Gastroesophageal sphincter (tissue), 4 donors: ENCODE measurements at regions not wholly inside any gene's neighbourhood (a gene's known extent, or its start where the extent isn't known, plus 50 kb on each side); places are given as distances from the start of the nearest gene placed in this dataset.

Experiments
- ATAC-seq: fragments of 150-250 bp; one replicate; pipeline ENCODE4 v1.9.1; 2016; ENCODE audit warnings: mild to moderate bottlenecking, moderate library complexity
- H3K27ac ChIP-seq, 4 donors: fragments of 200-600 bp; sonication (generic) in 3 of 4; 1 replicate in 3 of 4; 2 replicates in 1 of 4; pipeline ENCODE4 v1.5.1; 2016 to 2019
- H3K27me3 ChIP-seq: fragments of 200-600 bp; sonication (generic); one replicate; pipeline ENCODE4 v1.5.1; 2019
- H3K36me3 ChIP-seq, 2 donors: fragments of 200-600 bp; sonication (generic); one replicate each; pipeline ENCODE4 v1.5.1; 2019; ENCODE audit warnings: control low read depth in 1 of 2
- H3K4me1 ChIP-seq, 3 donors: fragments of 200-600 bp; sonication (generic); 1 replicate in 2 of 3; 2 replicates in 1 of 3; pipeline ENCODE4 v1.5.1; 2016 to 2019; ENCODE audit warnings: control low read depth in 2 of 3
- H3K4me3 ChIP-seq, 2 donors: fragments of 200-600 bp; sonication (generic); one replicate each; pipeline ENCODE4 v1.5.1; 2019; ENCODE audit warnings: mild to moderate bottlenecking in 1 of 2, moderate library complexity in 1 of 2
- H3K9me3 ChIP-seq, 3 donors: fragments of 200-600 bp; sonication (generic); one replicate each; pipeline ENCODE4 v1.5.1; 2017 to 2019; ENCODE audit warnings: control low read depth in 2 of 3
- EP300 ChIP-seq: sonication (generic); formaldehyde crosslinking; IDR thresholded peaks from one replicate; pipeline ENCODE4 v1.6.1; 2017; ENCODE audit warnings: antibody characterized with exemption, mild to moderate bottlenecking
- POLR2A ChIP-seq, 2 donors: fragments of 450-650 bp; IDR thresholded peaks; one replicate each; pipeline ENCODE4 v1.6.1; 2017; ENCODE audit warnings: antibody characterized with exemption in 2 of 2, mild to moderate bottlenecking in 2 of 2, moderate library complexity in 1 of 2
- POLR2AphosphoS5 ChIP-seq: sonication (generic); formaldehyde crosslinking; IDR thresholded peaks from one replicate; pipeline ENCODE4 v1.6.1; 2017; ENCODE audit warnings: antibody characterized with exemption
- WGBS, 2 donors: methylation state at CpG; one replicate each; pipeline ENCODE4 v1.1.5; 2018; ENCODE audit warnings: low coverage in 1 of 2; 5-methylcytosine and 5-hydroxymethylcytosine counted together
- TF ChIP-seq, protein P1 (sequence below), 4 experiments: fragments of 200-600 bp in 2 of 4; fragments of 450-650 bp in 2 of 4; sonication (generic) in 1 of 4; IDR thresholded peaks; one replicate each; pipeline ENCODE4 v1.5.1; 2017 to 2019; ENCODE audit warnings: antibody characterized with exemption in 4 of 4, mild to moderate bottlenecking in 2 of 4, moderate library complexity in 2 of 4

DNA sequence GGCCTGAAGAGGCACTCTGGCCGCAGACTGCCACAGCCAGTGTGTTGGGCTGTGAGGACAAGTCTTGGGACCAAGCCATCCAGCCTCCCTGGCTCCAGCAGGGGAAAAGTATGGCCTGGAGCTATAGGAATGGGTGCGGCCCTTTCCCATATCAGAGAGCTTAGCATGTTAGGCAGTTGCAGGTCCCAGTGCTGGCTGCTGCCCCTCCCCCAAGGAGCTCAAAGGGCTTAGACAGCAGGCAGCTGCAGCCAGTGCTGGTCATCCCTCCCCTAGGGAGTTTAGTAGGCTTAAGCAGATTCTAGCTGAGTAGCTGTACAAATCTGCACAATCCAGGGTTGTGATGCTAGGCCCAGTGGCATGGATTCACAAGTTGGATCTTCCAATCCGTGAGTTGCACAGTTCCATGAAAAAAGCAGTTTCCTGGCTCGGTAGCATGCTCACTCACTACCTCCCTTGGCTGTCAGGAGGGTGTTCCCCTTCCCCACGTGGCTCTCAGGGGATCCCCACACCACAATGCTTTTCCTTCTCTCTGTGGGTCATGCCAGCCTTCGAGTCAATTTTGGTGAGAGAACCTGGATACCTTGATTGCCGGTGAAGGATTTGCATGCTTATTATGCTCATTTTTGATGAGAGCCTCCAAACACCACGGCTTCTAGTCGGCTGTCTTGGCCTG lies 1490.8 kb downstream of the BRINP3 start:
- no peaks in the 10 kb centered on the region for H3K4me1 ChIP-seq
- H3K9me3 ChIP-seq = peaks cover 0 to 7% (median 0%) of the 10 kb centered on the region in 3 donors
- no peaks in the 10 kb centered on the region for H3K36me3 ChIP-seq
- H3K27ac ChIP-seq = no peak overlapping the region
- WGBS, 2 donors = 68 to 71% methylated on average over 6 to 7 of the region's 9 CpGs
- no peak for ATAC-seq
- H3K27me3 ChIP-seq = no peaks in the 10 kb centered on the region
- H3K4me3 ChIP-seq = no peak overlapping the region
- TF ChIP-seq EP300 = no peak
- TF ChIP-seq, protein P1, sequence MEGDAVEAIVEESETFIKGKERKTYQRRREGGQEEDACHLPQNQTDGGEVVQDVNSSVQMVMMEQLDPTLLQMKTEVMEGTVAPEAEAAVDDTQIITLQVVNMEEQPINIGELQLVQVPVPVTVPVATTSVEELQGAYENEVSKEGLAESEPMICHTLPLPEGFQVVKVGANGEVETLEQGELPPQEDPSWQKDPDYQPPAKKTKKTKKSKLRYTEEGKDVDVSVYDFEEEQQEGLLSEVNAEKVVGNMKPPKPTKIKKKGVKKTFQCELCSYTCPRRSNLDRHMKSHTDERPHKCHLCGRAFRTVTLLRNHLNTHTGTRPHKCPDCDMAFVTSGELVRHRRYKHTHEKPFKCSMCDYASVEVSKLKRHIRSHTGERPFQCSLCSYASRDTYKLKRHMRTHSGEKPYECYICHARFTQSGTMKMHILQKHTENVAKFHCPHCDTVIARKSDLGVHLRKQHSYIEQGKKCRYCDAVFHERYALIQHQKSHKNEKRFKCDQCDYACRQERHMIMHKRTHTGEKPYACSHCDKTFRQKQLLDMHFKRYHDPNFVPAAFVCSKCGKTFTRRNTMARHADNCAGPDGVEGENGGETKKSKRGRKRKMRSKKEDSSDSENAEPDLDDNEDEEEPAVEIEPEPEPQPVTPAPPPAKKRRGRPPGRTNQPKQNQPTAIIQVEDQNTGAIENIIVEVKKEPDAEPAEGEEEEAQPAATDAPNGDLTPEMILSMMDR (IDR thresholded peaks at IDR 0.05) = no peak
- TF ChIP-seq POLR2AphosphoS5 = no peak
- TF ChIP-seq POLR2A (IDR thresholded peaks at IDR 0.05) = no peak

DNA sequence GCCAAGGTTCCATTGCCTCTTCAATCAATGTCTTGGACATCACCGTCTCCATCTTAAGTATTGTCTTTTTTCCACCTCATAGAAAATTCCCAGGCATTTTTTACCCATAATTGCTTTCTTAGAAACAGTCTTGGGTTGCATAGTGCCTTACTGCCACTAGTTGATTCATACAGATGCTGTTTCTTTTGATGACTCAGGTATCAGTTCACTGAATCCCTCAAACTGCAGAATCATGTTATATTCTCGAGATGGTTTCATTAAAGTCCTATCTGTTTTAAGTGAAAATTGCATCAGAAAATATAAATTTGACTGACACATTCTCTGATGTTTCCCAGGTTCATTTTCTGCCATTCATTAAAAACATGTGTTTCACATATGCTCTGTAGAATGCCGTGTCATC lies 1489.1 kb downstream of the BRINP3 start:
- no peak for ATAC-seq
- no peaks in the 10 kb centered on the region for H3K36me3 ChIP-seq
- no peaks in the 10 kb centered on the region for H3K4me1 ChIP-seq
- TF ChIP-seq POLR2AphosphoS5 (no peak), EP300 (no peak), POLR2A (IDR thresholded peaks at IDR 0.05) (no peak)
- TF ChIP-seq, protein P1 (IDR thresholded peaks at IDR 0.05) = no peak
- WGBS, 2 donors = 71 to 83% methylated on average over 2 to 3 of the region's 3 CpGs
- no peaks in the 10 kb centered on the region for H3K27me3 ChIP-seq
- no peak overlapping the region for H3K4me3 ChIP-seq
- H3K27ac ChIP-seq = no peak overlapping the region
- H3K9me3 ChIP-seq = peaks cover 0 to 7% (median 0%) of the 10 kb centered on the region in 3 donors

DNA sequence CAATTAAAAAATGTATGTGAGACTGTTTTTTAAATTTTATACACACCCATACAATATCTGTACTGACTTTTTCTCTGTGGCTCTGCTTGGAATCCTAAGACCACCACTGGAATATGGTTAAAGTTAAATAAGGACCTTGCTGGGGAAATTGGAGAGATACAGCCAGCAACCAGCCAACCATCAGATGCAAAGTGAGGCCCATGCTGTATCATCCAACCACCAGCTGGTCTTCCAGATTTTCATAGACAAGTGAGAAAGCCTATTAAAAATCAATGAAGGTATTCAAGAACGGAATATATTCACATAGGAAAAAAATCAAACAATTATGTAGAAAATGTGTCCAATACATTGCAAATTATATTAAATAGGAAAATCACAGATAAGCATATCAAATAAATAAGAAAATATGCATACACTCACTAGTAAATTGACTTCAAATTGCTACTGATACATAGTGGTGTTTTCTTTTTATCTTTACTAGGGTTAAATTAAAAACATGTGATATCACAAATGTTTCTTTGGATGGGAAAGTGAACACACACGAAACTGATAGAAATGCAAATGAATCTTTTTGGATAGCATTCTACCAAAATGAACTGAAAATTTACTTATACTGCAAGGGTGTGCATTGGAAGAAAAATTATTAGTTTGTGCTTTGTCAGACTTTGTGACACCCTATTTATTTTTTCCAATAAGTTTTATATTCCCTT lies 1486.3 kb downstream of the BRINP3 start:
- Histone ChIP-seq H3K4me1 (no peaks in the 10 kb centered on the region), H3K27ac (no peak overlapping the region), H3K9me3 (no peaks in the 10 kb centered on the region), H3K27me3 (no peaks in the 10 kb centered on the region), H3K36me3 (no peaks in the 10 kb centered on the region), H3K4me3 (no peak overlapping the region)
- TF ChIP-seq POLR2A (IDR thresholded peaks at IDR 0.05) (no peak), EP300 (no peak), POLR2AphosphoS5 (no peak)
- TF ChIP-seq, protein P1 (IDR thresholded peaks at IDR 0.05) = no peak
- WGBS, 2 donors = 79 to 92% methylated on average over 2 of the region's 2 CpGs
- ATAC-seq = no peak

DNA sequence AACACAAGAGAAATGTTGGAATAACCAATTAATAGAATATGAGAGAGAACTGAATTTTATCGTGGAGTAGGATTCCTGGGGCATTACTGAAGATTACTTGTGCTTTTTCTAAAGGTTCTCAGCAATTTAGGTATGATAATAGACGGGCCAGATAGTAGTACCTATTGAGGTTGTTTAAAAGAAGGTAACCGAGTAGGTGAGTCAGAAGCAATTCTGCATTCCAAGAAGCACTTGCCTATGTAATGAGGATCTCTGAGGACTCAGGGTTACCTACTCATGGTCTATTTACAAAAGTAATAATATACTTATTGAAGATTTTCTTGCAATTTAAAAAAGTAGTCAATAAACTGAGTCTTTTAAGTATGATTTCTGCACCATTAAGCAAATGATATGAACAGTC lies 1469.8 kb downstream of the BRINP3 start:
- H3K27me3 ChIP-seq = no peaks in the 10 kb centered on the region
- H3K27ac ChIP-seq = no peak overlapping the region
- ATAC-seq = no peak
- no peaks in the 10 kb centered on the region for H3K36me3 ChIP-seq
- 66 to 80% methylated on average over 3 of the region's 3 CpGs for WGBS, 2 donors
- no peaks in the 10 kb centered on the region for H3K9me3 ChIP-seq
- TF ChIP-seq, protein P1 (IDR thresholded peaks at IDR 0.05) = no peak
- H3K4me1 ChIP-seq = no peaks in the 10 kb centered on the region
- no peak overlapping the region for H3K4me3 ChIP-seq

DNA sequence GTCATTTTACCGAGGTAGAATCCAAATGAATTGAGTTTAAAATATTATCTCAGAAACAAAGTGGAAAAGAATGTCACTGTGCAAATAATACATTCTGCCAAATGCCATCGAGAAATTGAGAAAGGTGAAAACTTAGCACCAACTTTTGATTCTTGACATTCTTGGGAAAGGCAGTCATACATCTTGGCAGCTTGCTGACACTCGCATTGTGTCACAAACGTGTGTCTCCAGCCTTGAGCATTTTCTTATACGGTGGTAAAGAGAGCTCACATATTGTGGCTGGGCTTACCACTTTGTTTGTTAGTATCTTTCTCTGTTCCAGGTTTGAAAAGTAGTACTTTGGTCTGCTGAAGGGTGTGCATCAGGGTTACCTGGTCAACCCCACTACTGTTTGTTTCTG lies 1456.1 kb downstream of the BRINP3 start:
- no peak overlapping the region for H3K27ac ChIP-seq
- 90 to 100% methylated on average over 1 to 5 of the region's 5 CpGs for WGBS, 2 donors
- no peaks in the 10 kb centered on the region for H3K9me3 ChIP-seq
- H3K27me3 ChIP-seq = no peaks in the 10 kb centered on the region
- no peak for ATAC-seq
- H3K4me3 ChIP-seq = no peak overlapping the region
- H3K4me1 ChIP-seq = no peaks in the 10 kb centered on the region
- TF ChIP-seq, protein P1 (IDR thresholded peaks at IDR 0.05) = no peak
- TF ChIP-seq POLR2A (IDR thresholded peaks at IDR 0.05) (no peak), POLR2AphosphoS5 (no peak), EP300 (no peak)
- H3K36me3 ChIP-seq = no peaks in the 10 kb centered on the region
